ENCODE measurements at regions not wholly inside any gene's neighbourhood (a gene's known extent, or its start where the extent isn't known, plus 50 kb on each side); places are given as distances from the start of the nearest gene placed in this dataset.

GRCh38 chr21:36566644-36567043, 86.7 kb upstream of the CLDN14 start:
- TF ChIP-seq ZBTB7A (IDR thresholded peaks at IDR 0.05; ENCODE audit: low read depth): no peak
- TF ChIP-seq CREB1 (IDR thresholded peaks at IDR 0.05; ENCODE audit: low read depth): no peak
- no peak for TF ChIP-seq EP300 (IDR thresholded peaks at IDR 0.05; ENCODE audit: borderline replicate concordance)
- no peak for TF ChIP-seq TEAD4 (IDR thresholded peaks at IDR 0.05)
- TF ChIP-seq NFIC (IDR thresholded peaks at IDR 0.05): no peak
- no peak for TF ChIP-seq USF1 (IDR thresholded peaks at IDR 0.05)
- TF ChIP-seq RAD21 (IDR thresholded peaks at IDR 0.05; ENCODE audit: low read depth): no peak
- TF ChIP-seq FOXM1 (IDR thresholded peaks at IDR 0.05; ENCODE audit: borderline replicate concordance, low read depth): no peak
- TF ChIP-seq EGR1 (IDR thresholded peaks at IDR 0.05): no peak
- TF ChIP-seq REST (IDR thresholded peaks at IDR 0.05; ENCODE audit: low read depth): no peak
- no peak for TF ChIP-seq YY1 (IDR thresholded peaks at IDR 0.05; ENCODE audit: low read depth)
